ENCODE measurements at regions not wholly inside any gene's neighbourhood (a gene's known extent, or its start where the extent isn't known, plus 50 kb on each side); places are given as distances from the start of the nearest gene placed in this dataset.

GRCh38 chr12:13764748-13765147 is 216.7 kb downstream of the GRIN2B start:
- TF ChIP-seq EP300 (IDR thresholded peaks at IDR 0.05) (no peak), POLR2A (IDR thresholded peaks at IDR 0.05) (no peak)
- TF ChIP-seq, protein P1, sequence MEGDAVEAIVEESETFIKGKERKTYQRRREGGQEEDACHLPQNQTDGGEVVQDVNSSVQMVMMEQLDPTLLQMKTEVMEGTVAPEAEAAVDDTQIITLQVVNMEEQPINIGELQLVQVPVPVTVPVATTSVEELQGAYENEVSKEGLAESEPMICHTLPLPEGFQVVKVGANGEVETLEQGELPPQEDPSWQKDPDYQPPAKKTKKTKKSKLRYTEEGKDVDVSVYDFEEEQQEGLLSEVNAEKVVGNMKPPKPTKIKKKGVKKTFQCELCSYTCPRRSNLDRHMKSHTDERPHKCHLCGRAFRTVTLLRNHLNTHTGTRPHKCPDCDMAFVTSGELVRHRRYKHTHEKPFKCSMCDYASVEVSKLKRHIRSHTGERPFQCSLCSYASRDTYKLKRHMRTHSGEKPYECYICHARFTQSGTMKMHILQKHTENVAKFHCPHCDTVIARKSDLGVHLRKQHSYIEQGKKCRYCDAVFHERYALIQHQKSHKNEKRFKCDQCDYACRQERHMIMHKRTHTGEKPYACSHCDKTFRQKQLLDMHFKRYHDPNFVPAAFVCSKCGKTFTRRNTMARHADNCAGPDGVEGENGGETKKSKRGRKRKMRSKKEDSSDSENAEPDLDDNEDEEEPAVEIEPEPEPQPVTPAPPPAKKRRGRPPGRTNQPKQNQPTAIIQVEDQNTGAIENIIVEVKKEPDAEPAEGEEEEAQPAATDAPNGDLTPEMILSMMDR (IDR thresholded peaks at IDR 0.05) = no peak
